Large intestine (tissue), 3 donors: ENCODE measurements at regions not wholly inside any gene's neighbourhood (a gene's known extent, or its start where the extent isn't known, plus 50 kb on each side); places are given as distances from the start of the nearest gene placed in this dataset.
"Not testable (repeated sequence)": the region's sequence is repeated elsewhere in the genome, so short reads cannot be mapped to it uniquely, and the experiment has no call there.

Source experiments
- DNase-seq, 2 donors: peaks; one replicate each; pipeline versions ENCODE4 v3.0.0 to v3.0.0-alpha.2; 2013
- H3K27ac ChIP-seq: one replicate; pipeline ENCODE4 v1.5.1; 2013; ENCODE audit warnings: low read length
- H3K27me3 ChIP-seq: 2 replicates; pipeline ENCODE4 v1.6.1; 2013; ENCODE audit warnings: low read length; ENCODE audit not compliant: control insufficient read depth, insufficient read depth
- H3K36me3 ChIP-seq: 2 replicates; pipeline ENCODE4 v1.6.1; 2013; ENCODE audit warnings: low read length; ENCODE audit not compliant: control insufficient read depth, insufficient read depth
- H3K4me1 ChIP-seq: one replicate; pipeline ENCODE4 v1.6.1; 2013; ENCODE audit warnings: low read length; ENCODE audit not compliant: control insufficient read depth, insufficient read depth
- H3K4me3 ChIP-seq: one replicate; pipeline ENCODE4 v1.5.1; 2013; ENCODE audit warnings: low read length
- H3K9me3 ChIP-seq: one replicate; pipeline ENCODE4 v1.6.1; 2013; ENCODE audit warnings: mild to moderate bottlenecking, low read depth, low read length, moderate library complexity; ENCODE audit not compliant: control insufficient read depth
- WGBS: methylation state at CpG from one replicate; pipeline ENCODE4 v1.1.5; 2013; ENCODE audit warnings: low lambda C conversion rate; ENCODE audit not compliant: insufficient coverage; 5-methylcytosine and 5-hydroxymethylcytosine counted together

GRCh38 chr6:167400482-167401138, 75.7 kb downstream of the TTLL2 start:
- no peak for DNase-seq
- H3K27me3 ChIP-seq: no peaks in the 10 kb centered on the region
- H3K36me3 ChIP-seq: no peaks in the 10 kb centered on the region
- WGBS: 100% methylated on average over 1 of the region's 18 CpGs
- no peak overlapping the region for H3K4me3 ChIP-seq
- H3K27ac ChIP-seq: peak overlapping the region; percentile 53
- peaks cover 47% of the 10 kb centered on the region for H3K4me1 ChIP-seq
- peaks cover 3% of the 10 kb centered on the region for H3K9me3 ChIP-seq

GRCh38 chr6:167401525-167402194, 76.8 kb downstream of the TTLL2 start:
- H3K36me3 ChIP-seq: no peaks in the 10 kb centered on the region
- no peak overlapping the region for H3K4me3 ChIP-seq
- H3K9me3 ChIP-seq: peaks cover 3% of the 10 kb centered on the region
- peak; percentile 70 to 80 for DNase-seq
- H3K27ac ChIP-seq: peak overlapping the region; percentile 53
- H3K27me3 ChIP-seq: no peaks in the 10 kb centered on the region
- H3K4me1 ChIP-seq: peaks cover 40% of the 10 kb centered on the region
- no CpG with 5 or more reads among the region's 20 CpGs for WGBS

- WGBS: 100% methylated on average over 1 of the region's 16 CpGs
- H3K4me3 ChIP-seq: no peak overlapping the region
- no peak for DNase-seq
- peaks cover under 1% of the 10 kb centered on the region for H3K9me3 ChIP-seq
- no peaks in the 10 kb centered on the region for H3K27me3 ChIP-seq
- H3K36me3 ChIP-seq: no peaks in the 10 kb centered on the region
- peaks cover 36% of the 10 kb centered on the region for H3K4me1 ChIP-seq
- H3K27ac ChIP-seq: peak overlapping the region; percentile 53
Observed at GRCh38 chr6:167402195-167402686, 77.4 kb downstream of the TTLL2 start.

GRCh38 chr6:167403427-167403826, 78.5 kb downstream of the TTLL2 start:
- Histone ChIP-seq H3K4me3 (no peak overlapping the region), H3K4me1 (peaks cover 25% of the 10 kb centered on the region), H3K36me3 (no peaks in the 10 kb centered on the region), H3K27me3 (no peaks in the 10 kb centered on the region), H3K9me3 (no peaks in the 10 kb centered on the region), H3K27ac (no peak overlapping the region)
- no peak for DNase-seq
- no CpG with 5 or more reads among the region's 4 CpGs for WGBS

GRCh38 chr6:167404385-167405049, 79.6 kb downstream of the TTLL2 start:
- Histone ChIP-seq H3K27ac (no peak overlapping the region), H3K27me3 (no peaks in the 10 kb centered on the region), H3K36me3 (no peaks in the 10 kb centered on the region), H3K4me3 (no peak overlapping the region), H3K9me3 (no peaks in the 10 kb centered on the region), H3K4me1 (peaks cover 18% of the 10 kb centered on the region)
- WGBS: 100% methylated on average over 1 of the region's 17 CpGs
- no peak for DNase-seq

- H3K27ac ChIP-seq: no peak overlapping the region
- H3K27me3 ChIP-seq: no peaks in the 10 kb centered on the region
- H3K9me3 ChIP-seq: no peaks in the 10 kb centered on the region
- no peaks in the 10 kb centered on the region for H3K36me3 ChIP-seq
- H3K4me3 ChIP-seq: no peak overlapping the region
- no peak for DNase-seq
- no CpG with 5 or more reads among the region's 14 CpGs for WGBS
- H3K4me1 ChIP-seq: peaks cover 19% of the 10 kb centered on the region
Observed at GRCh38 chr6:167405778-167406532, 81.1 kb downstream of the TTLL2 start.

- WGBS: no CpG with 5 or more reads among the region's 16 CpGs
- peaks cover 12% of the 10 kb centered on the region for H3K4me1 ChIP-seq
- H3K36me3 ChIP-seq, H3K9me3 ChIP-seq, H3K27me3 ChIP-seq, H3K27ac ChIP-seq, DNase-seq, H3K4me3 ChIP-seq: not testable (repeated sequence)
Observed at GRCh38 chr6:167406533-167407238, 81.8 kb downstream of the TTLL2 start.

GRCh38 chr6:167407239-167408064, 82.6 kb downstream of the TTLL2 start:
- WGBS: no CpG with 5 or more reads among the region's 19 CpGs
- Histone ChIP-seq H3K4me1 (peaks cover 6% of the 10 kb centered on the region), H3K27me3 (no peaks in the 10 kb centered on the region), H3K9me3 (no peaks in the 10 kb centered on the region), H3K27ac (no peak overlapping the region), H3K36me3 (no peaks in the 10 kb centered on the region), H3K4me3 (no peak overlapping the region)
- DNase-seq: no peak

- no peak for DNase-seq
- H3K36me3 ChIP-seq: no peaks in the 10 kb centered on the region
- WGBS: 81% methylated on average over 3 of the region's 21 CpGs
- H3K4me1 ChIP-seq: peaks cover 6% of the 10 kb centered on the region
- H3K27ac ChIP-seq: no peak overlapping the region
- no peaks in the 10 kb centered on the region for H3K27me3 ChIP-seq
- H3K4me3 ChIP-seq: no peak overlapping the region
- no peaks in the 10 kb centered on the region for H3K9me3 ChIP-seq
Observed at GRCh38 chr6:167408235-167408869, 83.5 kb downstream of the TTLL2 start.
